ENCODE measurements at regions not wholly inside any gene's neighbourhood (a gene's known extent, or its start where the extent isn't known, plus 50 kb on each side); places are given as distances from the start of the nearest gene placed in this dataset.

DNA sequence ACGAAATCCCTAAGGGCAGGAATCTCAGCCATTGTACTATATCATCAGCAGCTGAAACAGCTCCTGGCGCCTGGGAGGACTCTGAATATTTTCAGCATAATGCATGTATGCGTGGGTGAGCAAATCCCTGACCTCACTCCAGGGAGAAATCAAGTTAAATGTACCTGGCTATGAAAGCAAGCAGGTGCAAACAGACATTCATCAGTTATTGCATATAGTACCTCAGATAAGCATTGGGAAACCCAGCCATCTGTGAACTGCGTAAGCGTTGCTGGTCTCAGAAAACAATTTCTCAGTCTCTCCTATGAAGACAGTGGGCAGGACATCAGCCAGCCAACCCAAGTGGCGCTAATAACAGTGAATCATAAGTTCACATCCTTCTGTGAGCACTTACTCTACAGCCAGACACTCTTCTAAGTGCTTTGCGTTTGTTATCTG, 622.6 kb downstream of the EPM2A start:
- intact Hi-C loops (cut with micrococcal nuclease), result no loop called here

DNA sequence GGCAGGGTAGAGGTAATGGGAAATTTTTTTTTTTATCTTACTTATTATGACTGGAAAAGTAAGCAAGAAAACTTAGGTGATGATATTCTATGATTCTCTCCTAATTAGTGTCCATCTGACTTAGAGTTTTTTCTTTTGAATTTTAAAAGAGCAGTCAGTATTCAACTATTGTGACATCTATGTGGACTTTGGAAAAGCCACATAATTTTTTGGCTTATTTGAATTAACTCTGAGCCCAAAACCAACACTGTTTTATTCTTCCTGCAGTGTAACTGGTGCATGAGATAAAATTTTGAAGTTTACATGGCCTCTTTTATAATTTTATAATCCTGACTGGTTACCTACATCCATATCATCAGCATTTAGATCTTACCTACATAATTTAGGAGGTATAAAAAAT, 619.7 kb downstream of the EPM2A start:
- intact Hi-C loops (cut with micrococcal nuclease), result no loop called here
- ATAC-seq, result no peak
- Mint-ChIP-seq H3K27ac (no peak overlapping the region), H3K27me3 (peaks cover 3% of the 10 kb centered on the region), H3K4me3 (no peak overlapping the region), H3K4me1 (ENCODE audit: low read depth) (no peaks in the 10 kb centered on the region), H3K9me3 (no peaks in the 10 kb centered on the region), H3K36me3 (ENCODE audit: low read depth) (no peaks in the 10 kb centered on the region)
- TF ChIP-seq, protein P1, sequence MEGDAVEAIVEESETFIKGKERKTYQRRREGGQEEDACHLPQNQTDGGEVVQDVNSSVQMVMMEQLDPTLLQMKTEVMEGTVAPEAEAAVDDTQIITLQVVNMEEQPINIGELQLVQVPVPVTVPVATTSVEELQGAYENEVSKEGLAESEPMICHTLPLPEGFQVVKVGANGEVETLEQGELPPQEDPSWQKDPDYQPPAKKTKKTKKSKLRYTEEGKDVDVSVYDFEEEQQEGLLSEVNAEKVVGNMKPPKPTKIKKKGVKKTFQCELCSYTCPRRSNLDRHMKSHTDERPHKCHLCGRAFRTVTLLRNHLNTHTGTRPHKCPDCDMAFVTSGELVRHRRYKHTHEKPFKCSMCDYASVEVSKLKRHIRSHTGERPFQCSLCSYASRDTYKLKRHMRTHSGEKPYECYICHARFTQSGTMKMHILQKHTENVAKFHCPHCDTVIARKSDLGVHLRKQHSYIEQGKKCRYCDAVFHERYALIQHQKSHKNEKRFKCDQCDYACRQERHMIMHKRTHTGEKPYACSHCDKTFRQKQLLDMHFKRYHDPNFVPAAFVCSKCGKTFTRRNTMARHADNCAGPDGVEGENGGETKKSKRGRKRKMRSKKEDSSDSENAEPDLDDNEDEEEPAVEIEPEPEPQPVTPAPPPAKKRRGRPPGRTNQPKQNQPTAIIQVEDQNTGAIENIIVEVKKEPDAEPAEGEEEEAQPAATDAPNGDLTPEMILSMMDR (IDR thresholded peaks at IDR 0.05), result no peak
- ChIA-PET POLR2A (interaction anchor here (0.7 kb wide), 1 partner anchor 9 kb away, joined by 3 read pairs; no protein-coding TSS in a partner anchor), CTCF (no interaction called here)
- no peak for DNase-seq

More for the DNA sequence above, 622.6 kb downstream of the EPM2A start:
- DNase-seq (no peak), ATAC-seq (no peak)
- Mint-ChIP-seq H3K9me3 (no peaks in the 10 kb centered on the region), H3K27me3 (peaks cover 3% of the 10 kb centered on the region), H3K36me3 (ENCODE audit: low read depth) (no peaks in the 10 kb centered on the region), H3K4me3 (no peak overlapping the region), H3K27ac (no peak overlapping the region), H3K4me1 (ENCODE audit: low read depth) (no peaks in the 10 kb centered on the region)
- TF ChIP-seq, protein P1 (IDR thresholded peaks at IDR 0.05), result no peak
- POLR2A ChIA-PET, result no interaction called here
- CTCF ChIA-PET, result no interaction called here

DNA sequence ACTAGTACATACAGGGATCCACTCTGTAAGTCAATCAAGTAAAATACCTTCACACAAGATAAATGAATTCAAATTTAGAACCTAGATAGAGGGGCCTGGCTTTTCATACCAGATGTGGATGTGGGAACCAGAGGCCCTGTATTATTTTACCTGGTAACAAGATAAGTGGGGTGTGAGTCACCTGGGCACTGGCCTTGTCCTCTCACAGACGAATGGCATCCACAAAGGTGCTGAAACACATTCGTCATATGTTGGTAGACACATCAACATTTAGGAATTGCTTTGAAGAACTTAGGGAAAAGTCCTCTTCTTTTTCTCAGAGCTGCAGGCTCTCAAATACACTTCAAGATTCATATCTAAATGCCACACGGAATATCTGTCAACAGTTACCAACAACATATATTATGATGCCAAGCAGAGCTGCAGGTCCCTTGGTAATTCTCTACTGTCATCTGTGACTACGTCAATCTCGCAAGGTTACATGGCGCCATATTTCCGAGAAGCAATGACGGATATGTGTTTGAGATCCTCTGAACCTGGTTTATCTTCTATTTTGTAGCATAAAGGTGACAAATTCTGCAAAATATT, 618.6 kb downstream of the EPM2A start:
- H3K4me3 Mint-ChIP-seq, result no peak overlapping the region
- H3K27me3 Mint-ChIP-seq, result peaks cover 3% of the 10 kb centered on the region
- no peaks in the 10 kb centered on the region for H3K36me3 Mint-ChIP-seq (ENCODE audit: low read depth)
- no peaks in the 10 kb centered on the region for H3K4me1 Mint-ChIP-seq (ENCODE audit: low read depth)
- no peak for DNase-seq
- ChIA-PET CTCF (no interaction called here), POLR2A (no interaction called here)
- ATAC-seq, result no peak
- H3K27ac Mint-ChIP-seq, result no peak overlapping the region
- no peaks in the 10 kb centered on the region for H3K9me3 Mint-ChIP-seq
- TF ChIP-seq, protein P1 (IDR thresholded peaks at IDR 0.05), result no peak
- intact Hi-C loops (cut with micrococcal nuclease), result no loop called here

DNA sequence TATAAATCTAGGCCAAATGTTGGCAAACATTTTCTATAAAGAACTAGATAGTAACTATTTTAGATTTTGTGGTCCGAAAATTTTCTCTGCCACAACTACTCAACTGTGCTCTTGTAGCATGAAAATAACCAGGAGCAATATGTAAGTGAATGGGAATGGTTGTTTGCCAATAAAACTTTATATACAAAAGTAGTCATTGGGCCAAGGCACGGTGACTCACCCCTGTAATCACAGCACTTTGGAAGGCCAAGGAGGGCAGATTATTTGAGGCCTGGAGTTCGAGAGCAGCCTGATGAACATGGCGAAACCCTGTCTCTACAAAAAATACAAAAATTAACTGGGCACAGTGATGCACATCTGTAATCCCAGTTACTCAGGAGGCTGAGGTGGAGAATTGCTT, 617.1 kb downstream of the EPM2A start:
- no peaks in the 10 kb centered on the region for H3K27me3 Mint-ChIP-seq
- DNase-seq, result no peak
- ChIA-PET CTCF (no interaction called here), POLR2A (no interaction called here)
- no peak overlapping the region for H3K4me3 Mint-ChIP-seq
- no peak overlapping the region for H3K27ac Mint-ChIP-seq
- intact Hi-C loops (cut with micrococcal nuclease), result no loop called here
- TF ChIP-seq, protein P1 (IDR thresholded peaks at IDR 0.05), result no peak
- peaks cover 1% of the 10 kb centered on the region for H3K9me3 Mint-ChIP-seq
- H3K4me1 Mint-ChIP-seq (ENCODE audit: low read depth), result no peaks in the 10 kb centered on the region
- no peaks in the 10 kb centered on the region for H3K36me3 Mint-ChIP-seq (ENCODE audit: low read depth)
- ATAC-seq, result no peak

DNA sequence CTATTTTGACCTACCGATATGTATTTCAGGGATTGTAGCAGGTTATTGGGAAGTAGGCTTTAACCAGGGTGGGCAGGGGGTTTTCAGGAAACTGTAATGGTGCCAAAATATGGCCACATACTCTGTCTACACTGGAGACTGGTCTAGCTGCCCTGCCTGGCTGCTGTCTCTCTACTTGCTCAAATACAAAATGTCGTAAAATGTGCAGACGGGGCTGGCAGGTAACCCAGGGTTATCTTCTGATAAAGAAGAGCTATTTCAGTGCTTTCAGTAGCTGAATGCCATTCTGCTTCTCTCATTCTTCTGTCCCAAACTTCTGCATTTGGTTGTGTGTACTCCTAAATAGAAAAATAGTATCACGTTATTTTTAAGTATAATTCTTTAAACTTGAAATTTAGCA, 616.2 kb downstream of the EPM2A start:
- H3K27me3 Mint-ChIP-seq, result no peaks in the 10 kb centered on the region
- intact Hi-C loops (cut with micrococcal nuclease), result no loop called here
- no peaks in the 10 kb centered on the region for H3K4me1 Mint-ChIP-seq (ENCODE audit: low read depth)
- H3K36me3 Mint-ChIP-seq (ENCODE audit: low read depth), result no peaks in the 10 kb centered on the region
- H3K27ac Mint-ChIP-seq, result no peak overlapping the region
- DNase-seq (no peak), ATAC-seq (no peak)
- ChIA-PET POLR2A (no interaction called here), CTCF (no interaction called here)
- peaks cover 1% of the 10 kb centered on the region for H3K9me3 Mint-ChIP-seq
- TF ChIP-seq, protein P1 (IDR thresholded peaks at IDR 0.05), result no peak
- H3K4me3 Mint-ChIP-seq, result no peak overlapping the region
